CD4-positive, alpha-beta memory T cell (primary cell): ENCODE measurements at regions not wholly inside any gene's neighbourhood (a gene's known extent, or its start where the extent isn't known, plus 50 kb on each side); places are given as distances from the start of the nearest gene placed in this dataset.
"Not testable (repeated sequence)": the region's sequence is repeated elsewhere in the genome, so short reads cannot be mapped to it uniquely, and the experiment has no call there.

Source experiments
- CTCF ChIA-PET: fragments of 350-600 bp; sonication (Branson Sonifier 250); formaldehyde crosslinking; loops from one replicate; lab custom pipeline; 2021; ENCODE audit warnings: inconsistent platforms; ENCODE audit not compliant: partially characterized antibody; lab: Charles Lee
- POLR2A ChIA-PET: fragments of 350-600 bp; sonication (Branson Sonifier 250); formaldehyde crosslinking; loops from one replicate; lab custom pipeline; 2021; ENCODE audit not compliant: partially characterized antibody; lab: Charles Lee
- DNase-seq, 5 donors: peaks; one replicate each; pipeline versions ENCODE4 v3.0.0 to v3.0.0-alpha.2; 2020 to 2022; ENCODE audit warnings: mixed read lengths in 1 of 5
- H3K27ac ChIP-seq: one replicate; pipeline ENCODE4 v1.7.0; 2013; ENCODE audit warnings: low read depth, low read length
- H3K27me3 ChIP-seq: 2 replicates; pipeline ENCODE4 v1.7.0; 2013; ENCODE audit warnings: mild to moderate bottlenecking, low read length, moderate library complexity; ENCODE audit not compliant: insufficient read depth
- H3K36me3 ChIP-seq: 2 replicates; pipeline ENCODE4 v1.7.0; 2013; ENCODE audit warnings: mild to moderate bottlenecking, low read length, moderate library complexity; ENCODE audit not compliant: insufficient read depth
- H3K4me1 ChIP-seq: 2 replicates; pipeline ENCODE4 v1.7.0; 2013; ENCODE audit warnings: mild to moderate bottlenecking, low read length, moderate library complexity; ENCODE audit not compliant: insufficient read depth
- H3K4me3 ChIP-seq, 2 donors: one replicate each; pipeline ENCODE4 v1.7.0; 2013; ENCODE audit warnings: low read length in 2 of 2, mild to moderate bottlenecking in 1 of 2
- H3K9me3 ChIP-seq, 2 donors: one replicate each; pipeline ENCODE4 v1.7.0; 2013; ENCODE audit warnings: low read length in 2 of 2, control low read depth in 1 of 2; ENCODE audit not compliant: control insufficient read depth in 1 of 2
- H3K27ac Mint-ChIP-seq, 7 donors: one replicate each; pipeline ENCODE4 v1.8.0; 2020 to 2021; ENCODE audit warnings: mixed read lengths in 7 of 7, mild to moderate bottlenecking in 6 of 7, inconsistent platforms in 3 of 7, moderate library complexity in 3 of 7
- H3K27me3 Mint-ChIP-seq, 2 donors: one replicate each; pipeline ENCODE4 v1.8.0; 2020 to 2021; ENCODE audit warnings: mixed read lengths in 2 of 2
- H3K36me3 Mint-ChIP-seq, 2 donors: one replicate each; pipeline ENCODE4 v1.8.0; 2020 to 2021; ENCODE audit warnings: mixed read lengths in 2 of 2, inconsistent platforms in 1 of 2, mild to moderate bottlenecking in 1 of 2
- H3K4me1 Mint-ChIP-seq, 4 donors: one replicate each; pipeline ENCODE4 v1.8.0; 2020 to 2021; ENCODE audit warnings: mixed read lengths in 4 of 4, mild to moderate bottlenecking in 1 of 4
- H3K4me3 Mint-ChIP-seq, 8 donors: one replicate each; pipeline ENCODE4 v1.8.0; 2020 to 2021; ENCODE audit warnings: mixed read lengths in 8 of 8, mild to moderate bottlenecking in 7 of 8, moderate library complexity in 6 of 8, inconsistent platforms in 3 of 8
- H3K9me3 Mint-ChIP-seq, 8 donors: one replicate each; pipeline ENCODE4 v1.8.0; 2020 to 2021; ENCODE audit warnings: mixed read lengths in 8 of 8, mild to moderate bottlenecking in 5 of 8, inconsistent platforms in 3 of 8, moderate library complexity in 1 of 8
- intact Hi-C: fragments of 100-400 bp; cut with micrococcal nuclease; formaldehyde crosslinking; loops from one replicate; pipeline ENCODE4 v1.15.1; 2023

GRCh38 chr1:215399787-215400186 is 167.3 kb upstream of the KCTD3 start:
- Histone ChIP-seq H3K27me3 (no peaks in the 10 kb centered on the region), H3K4me1 (no peaks in the 10 kb centered on the region), H3K36me3 (no peaks in the 10 kb centered on the region), H3K4me3 (no peak overlapping the region), H3K9me3 (no peaks in the 10 kb centered on the region), H3K27ac (no peak overlapping the region)
- H3K27ac Mint-ChIP-seq = no peak overlapping the region
- H3K4me1 Mint-ChIP-seq = no peaks in the 10 kb centered on the region
- DNase-seq = no peak
- intact Hi-C loops = no loop called here
- ChIA-PET CTCF (no interaction called here), POLR2A (no interaction called here)
- no peak overlapping the region for H3K4me3 Mint-ChIP-seq
- peaks cover 0 to 15% (median 2%) of the 10 kb centered on the region in 8 donors for H3K9me3 Mint-ChIP-seq
- no peaks in the 10 kb centered on the region for H3K27me3 Mint-ChIP-seq
- H3K36me3 Mint-ChIP-seq = no peaks in the 10 kb centered on the region

GRCh38 chr1:215400741-215401140 is 166.4 kb upstream of the KCTD3 start:
- H3K4me1 ChIP-seq = no peaks in the 10 kb centered on the region
- Mint-ChIP-seq H3K27ac (no peak overlapping the region), H3K9me3 (peaks cover 0 to 15% (median 2%) of the 10 kb centered on the region in 8 donors), H3K4me1 (no peaks in the 10 kb centered on the region), H3K27me3 (no peaks in the 10 kb centered on the region), H3K4me3 (no peak overlapping the region), H3K36me3 (no peaks in the 10 kb centered on the region)
- DNase-seq = no peak
- CTCF ChIA-PET = no interaction called here
- no peaks in the 10 kb centered on the region for H3K9me3 ChIP-seq
- intact Hi-C loops = no loop called here
- no peaks in the 10 kb centered on the region for H3K36me3 ChIP-seq
- H3K27me3 ChIP-seq = no peaks in the 10 kb centered on the region
- no peak overlapping the region for H3K27ac ChIP-seq
- H3K4me3 ChIP-seq = no peak overlapping the region
- POLR2A ChIA-PET = no interaction called here

GRCh38 chr1:215402147-215402546 is 165.0 kb upstream of the KCTD3 start:
- no peak overlapping the region for H3K4me3 ChIP-seq
- H3K36me3 ChIP-seq = no peaks in the 10 kb centered on the region
- no peak overlapping the region for H3K27ac ChIP-seq
- no peaks in the 10 kb centered on the region for H3K4me1 ChIP-seq
- Mint-ChIP-seq H3K4me1 (no peaks in the 10 kb centered on the region), H3K9me3 (peaks cover 0 to 6% (median under 1%) of the 10 kb centered on the region in 8 donors), H3K27ac (no peak overlapping the region), H3K36me3 (no peaks in the 10 kb centered on the region), H3K27me3 (no peaks in the 10 kb centered on the region), H3K4me3 (no peak overlapping the region)
- no peaks in the 10 kb centered on the region for H3K9me3 ChIP-seq
- CTCF ChIA-PET = interaction anchor here (0.9 kb wide), 1 partner anchor 8 kb away, joined by 3 read pairs; no protein-coding TSS in a partner anchor
- no peaks in the 10 kb centered on the region for H3K27me3 ChIP-seq
- intact Hi-C loops = no loop called here
- DNase-seq = no peak
- POLR2A ChIA-PET = no interaction called here

- Histone ChIP-seq H3K27me3 (no peaks in the 10 kb centered on the region), H3K9me3 (no peaks in the 10 kb centered on the region), H3K27ac (no peak overlapping the region), H3K36me3 (no peaks in the 10 kb centered on the region), H3K4me3 (no peak overlapping the region), H3K4me1 (no peaks in the 10 kb centered on the region)
- H3K27ac Mint-ChIP-seq = no peak overlapping the region
- intact Hi-C loops = no loop called here
- ChIA-PET POLR2A (no interaction called here), CTCF (no interaction called here)
- H3K36me3 Mint-ChIP-seq = no peaks in the 10 kb centered on the region
- H3K9me3 Mint-ChIP-seq = peaks cover 0 to 3% (median 0%) of the 10 kb centered on the region in 8 donors
- no peak overlapping the region for H3K4me3 Mint-ChIP-seq
- H3K4me1 Mint-ChIP-seq = no peaks in the 10 kb centered on the region
- H3K27me3 Mint-ChIP-seq = no peaks in the 10 kb centered on the region
- no peak for DNase-seq
Measured at GRCh38 chr1:215405211-215405610, 161.9 kb upstream of the KCTD3 start.

- no peak overlapping the region for H3K27ac ChIP-seq
- H3K36me3 ChIP-seq = no peaks in the 10 kb centered on the region
- Mint-ChIP-seq H3K27ac (no peak overlapping the region), H3K27me3 (no peaks in the 10 kb centered on the region), H3K36me3 (no peaks in the 10 kb centered on the region), H3K4me1 (no peaks in the 10 kb centered on the region), H3K4me3 (no peak overlapping the region), H3K9me3 (peaks cover 0 to 4% (median under 1%) of the 10 kb centered on the region in 8 donors)
- no peaks in the 10 kb centered on the region for H3K9me3 ChIP-seq
- DNase-seq = no peak
- ChIA-PET CTCF (no interaction called here), POLR2A (no interaction called here)
- no peaks in the 10 kb centered on the region for H3K27me3 ChIP-seq
- H3K4me1 ChIP-seq = no peaks in the 10 kb centered on the region
- intact Hi-C loops = no loop called here
- no peak overlapping the region for H3K4me3 ChIP-seq
Measured at GRCh38 chr1:215406927-215407326, 160.2 kb upstream of the KCTD3 start.

- CTCF ChIA-PET = no interaction called here
Measured at GRCh38 chr1:215407575-215407974, 159.5 kb upstream of the KCTD3 start.

GRCh38 chr1:215409546-215409945 is 157.6 kb upstream of the KCTD3 start:
- DNase-seq, CTCF ChIA-PET, H3K27me3 Mint-ChIP-seq, H3K4me1 Mint-ChIP-seq, H3K36me3 ChIP-seq, H3K27ac Mint-ChIP-seq, intact Hi-C loops, H3K9me3 Mint-ChIP-seq, H3K4me3 ChIP-seq, H3K9me3 ChIP-seq, H3K4me1 ChIP-seq, H3K36me3 Mint-ChIP-seq, H3K27ac ChIP-seq, H3K27me3 ChIP-seq, H3K4me3 Mint-ChIP-seq, POLR2A ChIA-PET: not testable (repeated sequence)

More at GRCh38 chr1:215407575-215407974, 159.5 kb upstream of the KCTD3 start:
- no peak overlapping the region for H3K27ac ChIP-seq
- H3K9me3 ChIP-seq = no peaks in the 10 kb centered on the region
- Mint-ChIP-seq H3K4me1 (no peaks in the 10 kb centered on the region), H3K4me3 (no peak overlapping the region), H3K27ac (no peak overlapping the region), H3K27me3 (no peaks in the 10 kb centered on the region), H3K9me3 (peaks cover 0 to 5% (median 1%) of the 10 kb centered on the region in 8 donors), H3K36me3 (no peaks in the 10 kb centered on the region)
- no peaks in the 10 kb centered on the region for H3K4me1 ChIP-seq
- no peak overlapping the region for H3K4me3 ChIP-seq
- DNase-seq = no peak
- no peaks in the 10 kb centered on the region for H3K27me3 ChIP-seq
- POLR2A ChIA-PET = no interaction called here
- no peaks in the 10 kb centered on the region for H3K36me3 ChIP-seq
- intact Hi-C loops = no loop called here

- CTCF ChIA-PET = not testable (repeated sequence)
Measured at GRCh38 chr1:215415521-215415920, 151.6 kb upstream of the KCTD3 start.

More at GRCh38 chr1:215415521-215415920, 151.6 kb upstream of the KCTD3 start:
- H3K4me3 ChIP-seq, H3K27ac Mint-ChIP-seq, H3K4me3 Mint-ChIP-seq, H3K4me1 Mint-ChIP-seq, H3K36me3 Mint-ChIP-seq, H3K9me3 Mint-ChIP-seq, DNase-seq, POLR2A ChIA-PET, H3K4me1 ChIP-seq, H3K27ac ChIP-seq, H3K27me3 ChIP-seq, H3K36me3 ChIP-seq, H3K27me3 Mint-ChIP-seq, H3K9me3 ChIP-seq, intact Hi-C loops: not testable (repeated sequence)
